ENCODE measurements at regions not wholly inside any gene's neighbourhood (a gene's known extent, or its start where the extent isn't known, plus 50 kb on each side); places are given as distances from the start of the nearest gene placed in this dataset.

DNA sequence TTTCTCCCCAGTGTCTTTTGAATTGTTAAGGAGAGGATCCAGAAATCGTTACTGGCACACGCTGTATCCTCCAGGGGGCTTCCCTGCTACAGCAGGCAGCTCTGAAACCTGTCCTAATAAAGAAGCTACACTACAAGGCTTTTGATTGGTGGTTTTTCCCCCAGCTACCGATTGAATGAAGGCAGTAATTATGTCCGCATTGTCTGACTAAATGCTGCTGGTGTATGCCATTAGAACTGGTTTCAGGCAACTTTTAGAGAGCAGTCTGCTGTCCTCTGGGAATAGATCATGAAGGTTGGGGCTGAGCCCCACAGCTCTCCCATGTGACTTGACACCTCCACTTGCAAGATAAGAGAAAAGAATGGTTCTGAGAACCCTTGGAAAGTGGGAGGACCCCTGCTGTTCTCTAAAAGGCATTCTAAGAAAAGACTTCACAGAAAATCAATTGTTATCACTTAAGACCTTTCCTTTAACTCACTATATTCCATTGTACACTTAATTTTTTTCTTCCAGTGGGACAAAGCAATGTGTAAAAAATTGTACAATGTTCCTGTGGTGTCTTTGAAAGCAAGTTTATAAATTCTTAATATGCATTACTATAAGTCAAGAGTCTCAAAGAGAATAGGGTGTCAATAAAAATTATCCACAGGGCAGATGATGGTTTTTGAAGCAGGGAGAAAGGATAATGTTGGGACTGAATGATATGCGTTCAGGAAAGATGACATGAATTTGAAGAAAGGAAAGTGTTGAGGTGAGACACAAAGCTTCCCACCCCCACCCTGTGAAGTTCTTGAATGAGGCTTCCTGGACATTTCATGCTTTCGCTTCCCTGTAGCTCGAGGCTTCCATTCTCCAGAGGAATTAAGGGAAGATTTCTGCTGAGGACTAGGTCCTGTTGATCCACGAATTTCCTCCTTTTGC, 53.0 kb upstream of the DAZL start:
- H3K27ac Mint-ChIP-seq = no peak overlapping the region
- POLR2A ChIA-PET = no interaction called here
- WGBS (ENCODE audit: insufficient coverage) = 10% methylated on average over 2 of the region's 8 CpGs

More for the DNA sequence above, 53.0 kb upstream of the DAZL start:
- H3K4me1 Mint-ChIP-seq = no peaks in the 10 kb centered on the region
- H3K27ac ChIP-seq (ENCODE audit: low read length in 2 of 2) = no peak overlapping the region
- no peak overlapping the region for H3K9ac ChIP-seq (ENCODE audit: low read length)
- no peak overlapping the region for H3K4me2 ChIP-seq (replicated peaks; ENCODE audit: low read depth, low read length, poor library complexity, severe bottlenecking)
- no peaks in the 10 kb centered on the region for H3K36me3 ChIP-seq (replicated peaks in 1 of 2; ENCODE audit: control extremely low read depth in 1 of 2, control insufficient read depth in 1 of 2, extremely low read depth in 1 of 2, insufficient read depth in 2 of 2, low read length in 1 of 2)
- H3K9me3 Mint-ChIP-seq (ENCODE audit: insufficient read depth) = peaks cover 6% of the 10 kb centered on the region
- CTCF ChIA-PET = interaction anchor here (1.1 kb wide), 1 partner anchor 13 kb away, joined by 3 read pairs; no protein-coding TSS in a partner anchor
- H3K4me3 Mint-ChIP-seq = no peak overlapping the region
- intact Hi-C loops (cut with micrococcal nuclease) = no loop called here
- H4K20me1 ChIP-seq (ENCODE audit: control insufficient read depth, insufficient read depth, low read length, poor library complexity, severe bottlenecking) = no peaks in the 10 kb centered on the region
- no peaks in the 10 kb centered on the region for H3K27me3 ChIP-seq (replicated peaks in 1 of 4; ENCODE audit: control extremely low read depth in 1 of 4, control insufficient read depth in 3 of 4, insufficient read depth in 4 of 4, low read length in 3 of 4)
- H3K79me2 ChIP-seq (ENCODE audit: control insufficient read depth, insufficient read depth, low read length) = no peaks in the 10 kb centered on the region
- no peaks in the 10 kb centered on the region for H3K4me1 ChIP-seq (ENCODE audit: control insufficient read depth in 2 of 2, insufficient read depth in 2 of 2, low read length in 2 of 2)
- no peak overlapping the region for H2AFZ ChIP-seq (ENCODE audit: insufficient read depth, low read depth, low read length, poor library complexity, severe bottlenecking)
- TF ChIP-seq, protein P1, sequence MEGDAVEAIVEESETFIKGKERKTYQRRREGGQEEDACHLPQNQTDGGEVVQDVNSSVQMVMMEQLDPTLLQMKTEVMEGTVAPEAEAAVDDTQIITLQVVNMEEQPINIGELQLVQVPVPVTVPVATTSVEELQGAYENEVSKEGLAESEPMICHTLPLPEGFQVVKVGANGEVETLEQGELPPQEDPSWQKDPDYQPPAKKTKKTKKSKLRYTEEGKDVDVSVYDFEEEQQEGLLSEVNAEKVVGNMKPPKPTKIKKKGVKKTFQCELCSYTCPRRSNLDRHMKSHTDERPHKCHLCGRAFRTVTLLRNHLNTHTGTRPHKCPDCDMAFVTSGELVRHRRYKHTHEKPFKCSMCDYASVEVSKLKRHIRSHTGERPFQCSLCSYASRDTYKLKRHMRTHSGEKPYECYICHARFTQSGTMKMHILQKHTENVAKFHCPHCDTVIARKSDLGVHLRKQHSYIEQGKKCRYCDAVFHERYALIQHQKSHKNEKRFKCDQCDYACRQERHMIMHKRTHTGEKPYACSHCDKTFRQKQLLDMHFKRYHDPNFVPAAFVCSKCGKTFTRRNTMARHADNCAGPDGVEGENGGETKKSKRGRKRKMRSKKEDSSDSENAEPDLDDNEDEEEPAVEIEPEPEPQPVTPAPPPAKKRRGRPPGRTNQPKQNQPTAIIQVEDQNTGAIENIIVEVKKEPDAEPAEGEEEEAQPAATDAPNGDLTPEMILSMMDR (IDR thresholded peaks at IDR 0.05) = no peak
- TF ChIP-seq EZH2 (IDR thresholded peaks at IDR 0.05; ENCODE audit: borderline replicate concordance, insufficient read depth, low read depth, low read length, poor library complexity, severe bottlenecking) = no peak
- ATAC-seq (ENCODE audit: low read depth) (no peak), DNase-seq (no peak)
- no peak overlapping the region for H3K4me3 ChIP-seq (ENCODE audit: control extremely low read depth in 1 of 5, extremely low read depth in 1 of 5, insufficient read depth in 1 of 5, low read depth in 2 of 5, low read length in 4 of 5)
- peaks cover 7% of the 10 kb centered on the region for H3K27me3 Mint-ChIP-seq
- H3K9me3 ChIP-seq (ENCODE audit: control extremely low read depth in 1 of 3, control insufficient read depth in 2 of 3, insufficient read depth in 1 of 3, low read length in 2 of 3) = no peaks in the 10 kb centered on the region
